WERI-Rb-1 (cell line): ENCODE measurements at regions not wholly inside any gene's neighbourhood (a gene's known extent, or its start where the extent isn't known, plus 50 kb on each side); places are given as distances from the start of the nearest gene placed in this dataset.

Source experiments
- DNase-seq: peaks from one replicate; pipeline ENCODE4 v3.0.0-alpha.2; 2020
- H3K27ac ChIP-seq: fragments of 250-450 bp; sonication (Bioruptor Pico); 2 replicates; pipeline ENCODE4 v1.5.1; 2020; ENCODE audit warnings: mild to moderate bottlenecking, moderate library complexity
- H3K27me3 ChIP-seq: fragments of 250-450 bp; sonication (Bioruptor Pico); 2 replicates; pipeline ENCODE4 v1.5.1; 2021; ENCODE audit warnings: mild to moderate bottlenecking, low read depth, moderate library complexity; ENCODE audit not compliant: insufficient read depth, severe bottlenecking
- H3K36me3 ChIP-seq: fragments of 250-450 bp; sonication (Bioruptor Pico); 2 replicates; pipeline ENCODE4 v1.5.1; 2020; ENCODE audit warnings: mild to moderate bottlenecking, moderate library complexity
- H3K4me3 ChIP-seq: 2 replicates; pipeline ENCODE4 v1.5.1; 2011; ENCODE audit warnings: low read depth, mild to moderate bottlenecking, control low read depth, low read length
- H3K9me3 ChIP-seq: fragments of 250-450 bp; sonication (Bioruptor Pico); 2 replicates; pipeline ENCODE4 v1.5.1; 2021; ENCODE audit warnings: mild to moderate bottlenecking, moderate library complexity; ENCODE audit not compliant: severe bottlenecking
- CTCF ChIP-seq: IDR thresholded peaks from 2 replicates; pipeline ENCODE4 v1.5.1; 2011; ENCODE audit warnings: low read depth, mild to moderate bottlenecking, control low read depth, inconsistent platforms, low read length

GRCh38 chr12:88726806-88727720, 146.8 kb upstream of the KITLG start:
- no peak for TF ChIP-seq CTCF
- no peaks in the 10 kb centered on the region for H3K36me3 ChIP-seq
- H3K9me3 ChIP-seq = no peaks in the 10 kb centered on the region
- peaks cover 6% of the 10 kb centered on the region for H3K27me3 ChIP-seq
- H3K4me3 ChIP-seq = no peak overlapping the region
- no peak overlapping the region for H3K27ac ChIP-seq
- DNase-seq = no peak

- H3K4me3 ChIP-seq = no peak overlapping the region
- no peak for TF ChIP-seq CTCF
- H3K27me3 ChIP-seq = peaks cover 6% of the 10 kb centered on the region
- H3K9me3 ChIP-seq = no peaks in the 10 kb centered on the region
- DNase-seq = no peak
- H3K27ac ChIP-seq = no peak overlapping the region
- no peaks in the 10 kb centered on the region for H3K36me3 ChIP-seq
Observed at GRCh38 chr12:88725592-88726143, 145.4 kb upstream of the KITLG start.

- Histone ChIP-seq H3K27ac (no peak overlapping the region), H3K4me3 (no peak overlapping the region), H3K9me3 (no peaks in the 10 kb centered on the region), H3K36me3 (no peaks in the 10 kb centered on the region), H3K27me3 (peaks cover 6% of the 10 kb centered on the region)
- no peak for DNase-seq
- no peak for TF ChIP-seq CTCF
Observed at GRCh38 chr12:88723219-88723618, 142.9 kb upstream of the KITLG start.

- Histone ChIP-seq H3K36me3 (no peaks in the 10 kb centered on the region), H3K27ac (no peak overlapping the region), H3K27me3 (peaks cover 3% of the 10 kb centered on the region), H3K4me3 (no peak overlapping the region), H3K9me3 (no peaks in the 10 kb centered on the region)
- no peak for DNase-seq
- no peak for TF ChIP-seq CTCF
Observed at GRCh38 chr12:88720785-88721650, 140.7 kb upstream of the KITLG start.

GRCh38 chr12:88720231-88720630, 140.0 kb upstream of the KITLG start:
- no peak for TF ChIP-seq CTCF
- no peak overlapping the region for H3K27ac ChIP-seq

More at GRCh38 chr12:88720231-88720630, 140.0 kb upstream of the KITLG start:
- Histone ChIP-seq H3K36me3 (no peaks in the 10 kb centered on the region), H3K4me3 (no peak overlapping the region), H3K27me3 (peaks cover 3% of the 10 kb centered on the region), H3K9me3 (no peaks in the 10 kb centered on the region)
- no peak for DNase-seq
